ENCODE measurements at regions not wholly inside any gene's neighbourhood (a gene's known extent, or its start where the extent isn't known, plus 50 kb on each side); places are given as distances from the start of the nearest gene placed in this dataset.

GRCh38 chr1:234716908-234717375, 107.0 kb upstream of the IRF2BP2 start:
- DNase-seq (ENCODE audit: low spot score), result no peak
- TF ChIP-seq CTCF (IDR thresholded peaks at IDR 0.05; ENCODE audit: extremely low read depth, missing control alignments), result no peak

GRCh38 chr1:234715252-234716014, 105.5 kb upstream of the IRF2BP2 start:
- no peak for TF ChIP-seq CTCF (IDR thresholded peaks at IDR 0.05; ENCODE audit: extremely low read depth, missing control alignments)
- DNase-seq (ENCODE audit: low spot score), result no peak

- no peak for TF ChIP-seq CTCF (IDR thresholded peaks at IDR 0.05; ENCODE audit: extremely low read depth, missing control alignments)
- no peak for DNase-seq (ENCODE audit: low spot score)
These were observed 103.9 kb upstream of the IRF2BP2 start for GRCh38 chr1:234713859-234714258.

- no peak for DNase-seq (ENCODE audit: low spot score)
- TF ChIP-seq CTCF (IDR thresholded peaks at IDR 0.05; ENCODE audit: extremely low read depth, missing control alignments), result no peak
These were observed 103.5 kb upstream of the IRF2BP2 start for GRCh38 chr1:234713440-234713839.

GRCh38 chr1:234712891-234713305, 102.9 kb upstream of the IRF2BP2 start:
- TF ChIP-seq CTCF (IDR thresholded peaks at IDR 0.05; ENCODE audit: extremely low read depth, missing control alignments), result no peak

GRCh38 chr1:234710936-234711724, 101.2 kb upstream of the IRF2BP2 start:
- TF ChIP-seq CTCF (IDR thresholded peaks at IDR 0.05; ENCODE audit: extremely low read depth, missing control alignments), result no peak
- no peak for DNase-seq (ENCODE audit: low spot score)

More at GRCh38 chr1:234712891-234713305, 102.9 kb upstream of the IRF2BP2 start:
- DNase-seq (ENCODE audit: low spot score), result no peak

GRCh38 chr1:234710381-234710780, 100.4 kb upstream of the IRF2BP2 start:
- no peak for TF ChIP-seq CTCF (IDR thresholded peaks at IDR 0.05; ENCODE audit: extremely low read depth, missing control alignments)
- no peak for DNase-seq (ENCODE audit: low spot score)
